ENCODE measurements at regions not wholly inside any gene's neighbourhood (a gene's known extent, or its start where the extent isn't known, plus 50 kb on each side); places are given as distances from the start of the nearest gene placed in this dataset.
"Not testable (repeated sequence)": the region's sequence is repeated elsewhere in the genome, so short reads cannot be mapped to it uniquely, and the experiment has no call there.

- no peak for FAIRE-seq
These were observed 213.1 kb downstream of the BTBD3 start for GRCh38 chr20:12130781-12131180.

- FAIRE-seq = no peak
These were observed 215.9 kb downstream of the BTBD3 start for GRCh38 chr20:12133553-12133952.

GRCh38 chr20:12145951-12146350, 228.3 kb downstream of the BTBD3 start:
- not testable (repeated sequence) for FAIRE-seq

- no peak for FAIRE-seq
These were observed 235.3 kb downstream of the BTBD3 start for GRCh38 chr20:12152996-12153395.

- no peak for FAIRE-seq
These were observed 235.9 kb downstream of the BTBD3 start for GRCh38 chr20:12153628-12154027.

- no peak for FAIRE-seq
These were observed 238.6 kb downstream of the BTBD3 start for GRCh38 chr20:12156252-12156651.

GRCh38 chr20:12159261-12159660, 241.6 kb downstream of the BTBD3 start:
- no peak for FAIRE-seq

GRCh38 chr20:12161734-12162133, 244.0 kb downstream of the BTBD3 start:
- no peak for FAIRE-seq

- peak; percentile 78 for FAIRE-seq
These were observed 248.5 kb downstream of the BTBD3 start for GRCh38 chr20:12166053-12166717.

- FAIRE-seq = no peak
These were observed 252.7 kb downstream of the BTBD3 start for GRCh38 chr20:12170406-12170805.

- no peak for FAIRE-seq
These were observed 254.3 kb downstream of the BTBD3 start for GRCh38 chr20:12171923-12172524.

- no peak for FAIRE-seq
These were observed 255.8 kb downstream of the BTBD3 start for GRCh38 chr20:12173347-12174012.

- no peak for FAIRE-seq
These were observed 257.8 kb downstream of the BTBD3 start for GRCh38 chr20:12175538-12175937.

- no peak for FAIRE-seq
These were observed 260.1 kb downstream of the BTBD3 start for GRCh38 chr20:12177657-12178293.

GRCh38 chr20:12179692-12180091, 262.0 kb downstream of the BTBD3 start:
- no peak for FAIRE-seq

GRCh38 chr20:12180107-12180661, 262.5 kb downstream of the BTBD3 start:
- FAIRE-seq = peak; percentile 93

GRCh38 chr20:12198281-12198680, 280.6 kb downstream of the BTBD3 start:
- no peak for FAIRE-seq

GRCh38 chr20:12199703-12200102, 282.0 kb downstream of the BTBD3 start:
- FAIRE-seq = no peak

- no peak for FAIRE-seq
These were observed 283.7 kb downstream of the BTBD3 start for GRCh38 chr20:12201289-12201991.

GRCh38 chr20:12203399-12203798, 285.7 kb downstream of the BTBD3 start:
- FAIRE-seq = no peak

GRCh38 chr20:12203981-12204380, 286.3 kb downstream of the BTBD3 start:
- FAIRE-seq = no peak

GRCh38 chr20:12207875-12208274, 290.2 kb downstream of the BTBD3 start:
- no peak for FAIRE-seq

- no peak for FAIRE-seq
These were observed 292.9 kb downstream of the BTBD3 start for GRCh38 chr20:12210591-12210990.

Data from endometrium (tissue), 2 donors.